Kidney (tissue), 13 donors: ENCODE measurements at regions not wholly inside any gene's neighbourhood (a gene's known extent, or its start where the extent isn't known, plus 50 kb on each side); places are given as distances from the start of the nearest gene placed in this dataset.
A peak's percentile ranks its signal among the peaks of the same experiment; 100 is the strongest.

ENCODE experiments used
- DNase-seq, 5 donors: peaks; one replicate each; pipeline ENCODE4 v3.0.0-alpha.2; 2013 to 2020
- FAIRE-seq: peaks from 2 replicates; lab custom pipeline; 2012; peaks lifted over from hg19 to GRCh38; lab: Jason Lieb, UNC
- H3K27ac ChIP-seq, 2 donors: one replicate each; pipeline ENCODE4 v1.7.0; 2013; ENCODE audit warnings: low read depth in 2 of 2, low read length in 2 of 2, inconsistent platforms in 1 of 2
- H3K27me3 ChIP-seq: one replicate; pipeline ENCODE4 v1.7.1; 2013; ENCODE audit warnings: low read length, inconsistent platforms; ENCODE audit not compliant: control insufficient read depth, insufficient read depth
- H3K36me3 ChIP-seq, 3 donors: one replicate each; pipeline versions ENCODE4 v1.7.0 to v1.7.1; 2013; ENCODE audit warnings: low read length in 3 of 3, control low read depth in 1 of 3, inconsistent platforms in 1 of 3; ENCODE audit not compliant: insufficient read depth in 3 of 3, control insufficient read depth in 2 of 3
- H3K4me1 ChIP-seq, 3 donors: one replicate each; pipeline versions ENCODE4 v1.7.0 to v1.7.1; 2013; ENCODE audit warnings: low read length in 3 of 3, inconsistent platforms in 1 of 3, low read depth in 1 of 3; ENCODE audit not compliant: control insufficient read depth in 2 of 3, insufficient read depth in 2 of 3
- H3K4me3 ChIP-seq, 3 donors: one replicate each; pipeline versions ENCODE4 v1.7.0 to v1.8.1; 2013; ENCODE audit warnings: low read length in 3 of 3, control low read depth in 1 of 3, inconsistent platforms in 1 of 3
- H3K9ac ChIP-seq, 3 donors: one replicate each; pipeline versions ENCODE4 v1.7.0 to v1.7.1; 2013; ENCODE audit warnings: low read length in 3 of 3, control low read depth in 1 of 3, inconsistent platforms in 1 of 3
- H3K9me3 ChIP-seq, 3 donors: one replicate each; pipeline versions ENCODE4 v1.7.0 to v1.7.1; 2013; ENCODE audit warnings: low read length in 3 of 3, control low read depth in 1 of 3, inconsistent platforms in 1 of 3; ENCODE audit not compliant: control insufficient read depth in 2 of 3, insufficient read depth in 1 of 3
- intact Hi-C: fragments of 100-400 bp; cut with DNase I; formaldehyde crosslinking; loops from one replicate; pipeline ENCODE4 v1.11.1; 2022
- TF ChIP-seq, protein P1 (sequence below): IDR thresholded peaks from 3 replicates; pipeline ENCODE4 v1.5.1; 2012; ENCODE audit warnings: mild to moderate bottlenecking, moderate library complexity, borderline replicate concordance; ENCODE audit not compliant: insufficient read depth; ENCODE audit errors: extremely low read depth
- donor health status: control.
- donor health status: control.
- donor health status: control.
- donor health status: control.
- donor health status: control.
- donor health status: DM: yes; HTN: yes; CAD: no.
- donor health status: Normal renal cell carcinoma (clear cell type).

DNA sequence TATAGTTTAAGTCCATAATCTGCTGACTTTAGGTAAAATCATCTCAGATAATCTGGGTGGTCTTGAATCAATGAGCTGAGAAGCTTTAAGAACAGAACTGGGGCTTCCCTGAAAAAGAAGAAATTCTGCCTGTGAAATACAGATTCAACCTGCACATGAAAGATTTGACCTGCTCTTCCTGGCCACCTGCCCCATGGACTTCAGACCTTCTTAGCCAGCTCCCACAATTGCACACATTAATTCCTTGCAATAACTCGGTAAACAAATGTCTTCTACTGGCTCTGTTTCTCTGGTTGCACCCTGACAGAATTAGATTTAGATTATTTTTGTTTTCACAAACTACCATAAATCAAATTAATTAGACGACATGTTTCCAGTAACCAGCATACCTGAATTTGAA, 2117.9 kb upstream of the C9orf72 start:
- TF ChIP-seq, protein P1, sequence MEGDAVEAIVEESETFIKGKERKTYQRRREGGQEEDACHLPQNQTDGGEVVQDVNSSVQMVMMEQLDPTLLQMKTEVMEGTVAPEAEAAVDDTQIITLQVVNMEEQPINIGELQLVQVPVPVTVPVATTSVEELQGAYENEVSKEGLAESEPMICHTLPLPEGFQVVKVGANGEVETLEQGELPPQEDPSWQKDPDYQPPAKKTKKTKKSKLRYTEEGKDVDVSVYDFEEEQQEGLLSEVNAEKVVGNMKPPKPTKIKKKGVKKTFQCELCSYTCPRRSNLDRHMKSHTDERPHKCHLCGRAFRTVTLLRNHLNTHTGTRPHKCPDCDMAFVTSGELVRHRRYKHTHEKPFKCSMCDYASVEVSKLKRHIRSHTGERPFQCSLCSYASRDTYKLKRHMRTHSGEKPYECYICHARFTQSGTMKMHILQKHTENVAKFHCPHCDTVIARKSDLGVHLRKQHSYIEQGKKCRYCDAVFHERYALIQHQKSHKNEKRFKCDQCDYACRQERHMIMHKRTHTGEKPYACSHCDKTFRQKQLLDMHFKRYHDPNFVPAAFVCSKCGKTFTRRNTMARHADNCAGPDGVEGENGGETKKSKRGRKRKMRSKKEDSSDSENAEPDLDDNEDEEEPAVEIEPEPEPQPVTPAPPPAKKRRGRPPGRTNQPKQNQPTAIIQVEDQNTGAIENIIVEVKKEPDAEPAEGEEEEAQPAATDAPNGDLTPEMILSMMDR = no peak
- FAIRE-seq (no peak), DNase-seq (peak in 1 of 5 donors; percentile 8)
- intact Hi-C loops = no loop called here
- Histone ChIP-seq H3K4me3 (no peak overlapping the region), H3K9me3 (no peaks in the 10 kb centered on the region), H3K9ac (no peak overlapping the region), H3K4me1 (no peaks in the 10 kb centered on the region), H3K27ac (no peak overlapping the region), H3K27me3 (no peaks in the 10 kb centered on the region), H3K36me3 (no peaks in the 10 kb centered on the region)

- H3K27ac ChIP-seq = no peak overlapping the region
- H3K9ac ChIP-seq = no peak overlapping the region
- TF ChIP-seq, protein P1 = no peak
- H3K4me3 ChIP-seq = no peak overlapping the region
- intact Hi-C loops = no loop called here
- no peaks in the 10 kb centered on the region for H3K9me3 ChIP-seq
- no peaks in the 10 kb centered on the region for H3K36me3 ChIP-seq
- no peaks in the 10 kb centered on the region for H3K4me1 ChIP-seq
- FAIRE-seq (no peak), DNase-seq (peak in 2 of 5 donors; percentile 12 to 24)
- no peaks in the 10 kb centered on the region for H3K27me3 ChIP-seq
Observed at GRCh38 chr9:29691758-29692407, 2118.6 kb upstream of the C9orf72 start.

DNA sequence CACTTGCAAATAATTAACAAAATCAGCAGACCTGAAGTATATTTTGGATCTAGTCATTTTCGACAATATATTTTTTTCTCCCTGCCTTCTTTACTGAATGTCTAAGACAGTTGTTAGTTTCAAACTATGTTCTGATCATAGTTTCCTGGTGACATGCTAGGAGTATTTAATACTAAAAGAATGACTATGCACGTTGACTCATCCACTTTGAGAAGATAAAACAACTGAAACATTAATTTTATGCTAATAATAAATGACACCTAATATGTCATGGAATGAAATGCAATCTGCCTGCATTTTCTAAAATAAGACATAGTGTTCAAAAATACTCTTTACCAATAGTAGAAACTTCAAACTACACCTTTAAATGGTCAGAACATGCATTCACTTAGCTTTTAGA, 2123.7 kb upstream of the C9orf72 start:
- no peak for FAIRE-seq
- H3K4me1 ChIP-seq = no peaks in the 10 kb centered on the region

More for the DNA sequence above, 2123.7 kb upstream of the C9orf72 start:
- intact Hi-C loops = no loop called here
- H3K27me3 ChIP-seq = no peaks in the 10 kb centered on the region
- no peaks in the 10 kb centered on the region for H3K36me3 ChIP-seq
- TF ChIP-seq, protein P1 = no peak
- no peak overlapping the region for H3K9ac ChIP-seq
- no peak overlapping the region for H3K4me3 ChIP-seq
- no peak for DNase-seq
- H3K27ac ChIP-seq = no peak overlapping the region
- H3K9me3 ChIP-seq = no peaks in the 10 kb centered on the region
